ENCODE measurements at regions not wholly inside any gene's neighbourhood (a gene's known extent, or its start where the extent isn't known, plus 50 kb on each side); places are given as distances from the start of the nearest gene placed in this dataset.

- Histone ChIP-seq H3K36me3 (replicated peaks in 1 of 2; ENCODE audit: control insufficient read depth in 2 of 2, insufficient read depth in 2 of 2, low read length in 2 of 2) (no peaks in the 10 kb centered on the region), H3K18ac (ENCODE audit: low read length) (no peak overlapping the region), H3K27me3 (ENCODE audit: control insufficient read depth in 3 of 3, insufficient read depth in 3 of 3, low read depth in 1 of 3, low read length in 3 of 3) (no peaks in the 10 kb centered on the region), H2BK5ac (ENCODE audit: low read length) (no peak overlapping the region), H3K27ac (replicated peaks; ENCODE audit: low read length) (no peak overlapping the region), H2BK120ac (ENCODE audit: low read depth, low read length) (no peak overlapping the region), H4K8ac (ENCODE audit: low read depth, low read length) (no peak overlapping the region), H3K23ac (ENCODE audit: low read depth, low read length, poor library complexity) (no peak overlapping the region), H3K4ac (ENCODE audit: low read length) (no peak overlapping the region), H3K4me3 (ENCODE audit: low read length in 2 of 2) (no peak overlapping the region), H4K91ac (ENCODE audit: low read depth, low read length, poor library complexity) (no peak overlapping the region), H3K4me1 (ENCODE audit: control insufficient read depth in 2 of 2, insufficient read depth in 1 of 2, low read depth in 1 of 2, low read length in 2 of 2) (no peaks in the 10 kb centered on the region), H3K79me1 (ENCODE audit: low read depth, low read length) (peaks cover 2% of the 10 kb centered on the region), H3K4me2 (ENCODE audit: insufficient read depth, low read length, poor library complexity, severe bottlenecking) (no peak overlapping the region), H2BK12ac (ENCODE audit: low read length) (no peak overlapping the region), H2BK15ac (ENCODE audit: low read length) (no peak overlapping the region), H3K14ac (ENCODE audit: low read length) (no peak overlapping the region), H2AK5ac (ENCODE audit: low read depth, low read length) (no peak overlapping the region), H3K9ac (ENCODE audit: low read depth, low read length, poor library complexity) (no peak overlapping the region), H2AFZ (ENCODE audit: low read length) (no peak overlapping the region), H3K9me3 (replicated peaks in 1 of 2; ENCODE audit: control insufficient read depth in 2 of 2, insufficient read depth in 1 of 2, low read depth in 1 of 2, low read length in 2 of 2) (peaks cover 0 to 2% of the 10 kb centered on the region in 2 donors)
- no peak for DNase-seq (ENCODE audit: low spot score)
- no CpG with 5 or more reads among the region's 8 CpGs for WGBS, 2 donors (ENCODE audit: extremely low coverage in 2 of 2, insufficient read length in 2 of 2, insufficient replicate concordance in 1 of 2)
These were observed 126.2 kb downstream of the FOXL1 start for GRCh38 chr16:86704516-86704915.

- Histone ChIP-seq H4K91ac (ENCODE audit: low read depth, low read length, poor library complexity) (no peak overlapping the region), H3K9me3 (replicated peaks in 1 of 2; ENCODE audit: control insufficient read depth in 2 of 2, insufficient read depth in 1 of 2, low read depth in 1 of 2, low read length in 2 of 2) (peaks cover 0 to 3% of the 10 kb centered on the region in 2 donors), H3K23ac (ENCODE audit: low read depth, low read length, poor library complexity) (no peak overlapping the region), H3K4me2 (ENCODE audit: insufficient read depth, low read length, poor library complexity, severe bottlenecking) (no peak overlapping the region), H4K8ac (ENCODE audit: low read depth, low read length) (no peak overlapping the region), H3K4me1 (ENCODE audit: control insufficient read depth in 2 of 2, insufficient read depth in 1 of 2, low read depth in 1 of 2, low read length in 2 of 2) (peaks cover 0 to 7% of the 10 kb centered on the region in 2 donors), H2BK5ac (ENCODE audit: low read length) (no peak overlapping the region), H2AFZ (ENCODE audit: low read length) (no peak overlapping the region), H3K27me3 (ENCODE audit: control insufficient read depth in 3 of 3, insufficient read depth in 3 of 3, low read depth in 1 of 3, low read length in 3 of 3) (no peaks in the 10 kb centered on the region), H3K79me1 (ENCODE audit: low read depth, low read length) (peaks cover 2% of the 10 kb centered on the region), H2AK5ac (ENCODE audit: low read depth, low read length) (peak overlapping the region; percentile 58), H2BK12ac (ENCODE audit: low read length) (no peak overlapping the region), H2BK120ac (ENCODE audit: low read depth, low read length) (no peak overlapping the region), H3K36me3 (replicated peaks in 1 of 2; ENCODE audit: control insufficient read depth in 2 of 2, insufficient read depth in 2 of 2, low read length in 2 of 2) (no peaks in the 10 kb centered on the region), H2BK15ac (ENCODE audit: low read length) (peak overlapping the region; percentile 60), H3K27ac (replicated peaks; ENCODE audit: low read length) (no peak overlapping the region), H3K18ac (ENCODE audit: low read length) (no peak overlapping the region), H3K14ac (ENCODE audit: low read length) (no peak overlapping the region), H3K9ac (ENCODE audit: low read depth, low read length, poor library complexity) (no peak overlapping the region), H3K4ac (ENCODE audit: low read length) (no peak overlapping the region), H3K4me3 (ENCODE audit: low read length in 2 of 2) (no peak overlapping the region)
- no peak for DNase-seq (ENCODE audit: low spot score)
- WGBS, 2 donors (ENCODE audit: extremely low coverage in 2 of 2, insufficient read length in 2 of 2, insufficient replicate concordance in 1 of 2) = no CpG with 5 or more reads among the region's 7 CpGs
These were observed 128.4 kb downstream of the FOXL1 start for GRCh38 chr16:86706726-86707125.

GRCh38 chr16:86707171-86707570 lies 128.8 kb downstream of the FOXL1 start:
- H2BK5ac ChIP-seq (ENCODE audit: low read length) = no peak overlapping the region
- no peak for DNase-seq (ENCODE audit: low spot score)
- H3K4me1 ChIP-seq (ENCODE audit: control insufficient read depth in 2 of 2, insufficient read depth in 1 of 2, low read depth in 1 of 2, low read length in 2 of 2) = peaks cover 0 to 7% of the 10 kb centered on the region in 2 donors
- peaks cover 0 to 3% of the 10 kb centered on the region in 2 donors for H3K9me3 ChIP-seq (replicated peaks in 1 of 2; ENCODE audit: control insufficient read depth in 2 of 2, insufficient read depth in 1 of 2, low read depth in 1 of 2, low read length in 2 of 2)
- no peak overlapping the region for H2BK12ac ChIP-seq (ENCODE audit: low read length)
- no peak overlapping the region for H4K8ac ChIP-seq (ENCODE audit: low read depth, low read length)
- no peaks in the 10 kb centered on the region for H3K36me3 ChIP-seq (replicated peaks in 1 of 2; ENCODE audit: control insufficient read depth in 2 of 2, insufficient read depth in 2 of 2, low read length in 2 of 2)
- H3K27ac ChIP-seq (replicated peaks; ENCODE audit: low read length) = no peak overlapping the region
- no peak overlapping the region for H4K91ac ChIP-seq (ENCODE audit: low read depth, low read length, poor library complexity)
- no peak overlapping the region for H3K4me3 ChIP-seq (ENCODE audit: low read length in 2 of 2)
- no peak overlapping the region for H3K4ac ChIP-seq (ENCODE audit: low read length)
- WGBS, 2 donors (ENCODE audit: extremely low coverage in 2 of 2, insufficient read length in 2 of 2, insufficient replicate concordance in 1 of 2) = no CpG with 5 or more reads among the region's 18 CpGs
- no peak overlapping the region for H2BK15ac ChIP-seq (ENCODE audit: low read length)
- no peak overlapping the region for H3K23ac ChIP-seq (ENCODE audit: low read depth, low read length, poor library complexity)
- H3K79me1 ChIP-seq (ENCODE audit: low read depth, low read length) = peaks cover 4% of the 10 kb centered on the region
- no peak overlapping the region for H3K18ac ChIP-seq (ENCODE audit: low read length)
- H3K27me3 ChIP-seq (ENCODE audit: control insufficient read depth in 3 of 3, insufficient read depth in 3 of 3, low read depth in 1 of 3, low read length in 3 of 3) = no peaks in the 10 kb centered on the region
- no peak overlapping the region for H3K14ac ChIP-seq (ENCODE audit: low read length)
- no peak overlapping the region for H2AFZ ChIP-seq (ENCODE audit: low read length)
- H3K4me2 ChIP-seq (ENCODE audit: insufficient read depth, low read length, poor library complexity, severe bottlenecking) = no peak overlapping the region
- no peak overlapping the region for H2BK120ac ChIP-seq (ENCODE audit: low read depth, low read length)
- H2AK5ac ChIP-seq (ENCODE audit: low read depth, low read length) = no peak overlapping the region
- H3K9ac ChIP-seq (ENCODE audit: low read depth, low read length, poor library complexity) = no peak overlapping the region

GRCh38 chr16:86707581-86707980 lies 129.2 kb downstream of the FOXL1 start:
- Histone ChIP-seq H2BK5ac (ENCODE audit: low read length) (no peak overlapping the region), H3K27me3 (ENCODE audit: control insufficient read depth in 3 of 3, insufficient read depth in 3 of 3, low read depth in 1 of 3, low read length in 3 of 3) (no peaks in the 10 kb centered on the region), H3K4me2 (ENCODE audit: insufficient read depth, low read length, poor library complexity, severe bottlenecking) (no peak overlapping the region), H3K4me1 (ENCODE audit: control insufficient read depth in 2 of 2, insufficient read depth in 1 of 2, low read depth in 1 of 2, low read length in 2 of 2) (peaks cover 0 to 7% of the 10 kb centered on the region in 2 donors), H2AK5ac (ENCODE audit: low read depth, low read length) (no peak overlapping the region), H3K27ac (replicated peaks; ENCODE audit: low read length) (no peak overlapping the region), H3K9me3 (replicated peaks in 1 of 2; ENCODE audit: control insufficient read depth in 2 of 2, insufficient read depth in 1 of 2, low read depth in 1 of 2, low read length in 2 of 2) (peaks cover 0 to 3% of the 10 kb centered on the region in 2 donors), H3K9ac (ENCODE audit: low read depth, low read length, poor library complexity) (no peak overlapping the region), H4K91ac (ENCODE audit: low read depth, low read length, poor library complexity) (no peak overlapping the region), H2BK120ac (ENCODE audit: low read depth, low read length) (no peak overlapping the region), H3K4me3 (ENCODE audit: low read length in 2 of 2) (no peak overlapping the region), H3K36me3 (replicated peaks in 1 of 2; ENCODE audit: control insufficient read depth in 2 of 2, insufficient read depth in 2 of 2, low read length in 2 of 2) (no peaks in the 10 kb centered on the region), H2BK12ac (ENCODE audit: low read length) (no peak overlapping the region), H3K14ac (ENCODE audit: low read length) (no peak overlapping the region), H2BK15ac (ENCODE audit: low read length) (no peak overlapping the region), H3K23ac (ENCODE audit: low read depth, low read length, poor library complexity) (no peak overlapping the region), H2AFZ (ENCODE audit: low read length) (no peak overlapping the region), H3K4ac (ENCODE audit: low read length) (no peak overlapping the region), H4K8ac (ENCODE audit: low read depth, low read length) (no peak overlapping the region), H3K18ac (ENCODE audit: low read length) (no peak overlapping the region), H3K79me1 (ENCODE audit: low read depth, low read length) (peaks cover 4% of the 10 kb centered on the region)
- no peak for DNase-seq (ENCODE audit: low spot score)
- no CpG with 5 or more reads among the region's 20 CpGs for WGBS, 2 donors (ENCODE audit: extremely low coverage in 2 of 2, insufficient read length in 2 of 2, insufficient replicate concordance in 1 of 2)
